Activated T-helper 2 cell treated with anti-CD3 and anti-CD28 coated beads, Interferon-gamma antibody, Interleukin-2, Interleukin-4, amounts not matched to agents 10 μg/mL and 5 μg/mL and 100 μg/mL, durations not matched to agents 14 hours and 24 hours and 36 hours (primary cell): ENCODE measurements at regions not wholly inside any gene's neighbourhood (a gene's known extent, or its start where the extent isn't known, plus 50 kb on each side); places are given as distances from the start of the nearest gene placed in this dataset.
A peak's percentile ranks its signal among the peaks of the same experiment; 100 is the strongest.

Experiments
- DNase-seq: peaks from one replicate; pipeline ENCODE4 v3.0.0; 2021; ENCODE audit warnings: low spot score
- H3K27ac Mint-ChIP-seq: one replicate; pipeline ENCODE4 v1.8.0; 2021; ENCODE audit warnings: mixed read lengths
- H3K27me3 Mint-ChIP-seq: one replicate; pipeline ENCODE4 v1.8.0; 2021; ENCODE audit warnings: low read depth, mixed read lengths
- H3K36me3 Mint-ChIP-seq: one replicate; pipeline ENCODE4 v1.8.0; 2021; ENCODE audit warnings: low read depth, mixed read lengths
- H3K4me1 Mint-ChIP-seq: one replicate; pipeline ENCODE4 v1.8.0; 2021; ENCODE audit warnings: low read depth, mixed read lengths
- H3K4me3 Mint-ChIP-seq: one replicate; pipeline ENCODE4 v1.8.0; 2021; ENCODE audit warnings: low read depth, mild to moderate bottlenecking, moderate library complexity, mixed read lengths
- H3K9me3 Mint-ChIP-seq: one replicate; pipeline ENCODE4 v1.8.0; 2021; ENCODE audit warnings: mixed read lengths
- intact Hi-C: fragments of 100-400 bp; cut with micrococcal nuclease; formaldehyde crosslinking; loops from one replicate; pipeline ENCODE4 v1.15.1; 2023

- DNase-seq: no peak
- Mint-ChIP-seq H3K4me3 (no peak overlapping the region), H3K27ac (no peak overlapping the region), H3K27me3 (no peaks in the 10 kb centered on the region), H3K9me3 (no peaks in the 10 kb centered on the region), H3K36me3 (no peaks in the 10 kb centered on the region), H3K4me1 (peaks cover 28% of the 10 kb centered on the region)
- intact Hi-C loops: no loop called here
Observed at GRCh38 chr14:31933716-31934115, 143.4 kb upstream of the ARHGAP5 start.

GRCh38 chr14:31934767-31935266 lies 142.3 kb upstream of the ARHGAP5 start:
- Mint-ChIP-seq H3K27me3 (no peaks in the 10 kb centered on the region), H3K36me3 (no peaks in the 10 kb centered on the region), H3K27ac (no peak overlapping the region), H3K9me3 (no peaks in the 10 kb centered on the region), H3K4me1 (peaks cover 31% of the 10 kb centered on the region), H3K4me3 (no peak overlapping the region)
- DNase-seq: no peak
- intact Hi-C loops: no loop called here

DNA sequence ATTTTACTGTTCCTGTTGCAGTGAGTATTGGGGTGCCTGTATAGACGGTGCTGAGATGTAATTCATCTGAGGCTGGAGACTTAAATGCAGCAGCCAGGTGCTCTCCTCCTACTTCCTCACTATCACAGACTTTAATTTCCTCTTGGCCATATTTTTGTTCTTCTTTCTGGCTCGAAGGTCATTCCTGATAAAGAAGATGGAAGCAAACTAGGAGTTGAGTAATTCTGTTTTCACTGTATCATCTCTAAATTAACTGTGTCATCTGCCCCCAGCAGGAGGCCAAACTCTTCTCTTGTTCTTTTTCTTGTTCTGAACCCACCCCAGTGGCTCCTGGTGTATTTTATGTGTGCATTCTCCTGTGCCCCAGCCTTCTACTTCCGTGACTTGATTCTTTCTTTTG lies 141.7 kb upstream of the ARHGAP5 start:
- H3K9me3 Mint-ChIP-seq: no peaks in the 10 kb centered on the region
- no peak overlapping the region for H3K4me3 Mint-ChIP-seq
- intact Hi-C loops: no loop called here
- no peak overlapping the region for H3K27ac Mint-ChIP-seq
- no peaks in the 10 kb centered on the region for H3K27me3 Mint-ChIP-seq
- peaks cover 29% of the 10 kb centered on the region for H3K4me1 Mint-ChIP-seq
- no peaks in the 10 kb centered on the region for H3K36me3 Mint-ChIP-seq
- DNase-seq: no peak

DNA sequence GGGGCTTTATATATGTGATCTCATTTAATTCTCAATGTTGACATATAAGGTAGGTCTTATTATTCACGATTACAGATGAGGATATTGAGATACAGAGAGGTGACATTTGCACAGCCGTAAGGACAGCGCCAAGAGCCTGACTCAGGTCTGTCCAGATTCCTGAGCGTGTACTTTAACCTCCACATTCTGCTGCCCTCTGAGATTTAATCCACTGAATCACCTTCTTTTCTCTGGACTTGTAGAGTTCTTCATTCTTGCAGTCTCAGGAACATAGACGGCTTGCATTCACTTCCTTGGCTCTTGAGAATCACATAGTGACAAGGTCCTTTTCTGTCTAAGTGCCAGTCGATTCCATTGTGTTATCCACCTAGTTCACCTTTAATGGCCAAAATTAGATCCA lies 141.0 kb upstream of the ARHGAP5 start:
- Mint-ChIP-seq H3K27ac (no peak overlapping the region), H3K36me3 (no peaks in the 10 kb centered on the region), H3K4me3 (no peak overlapping the region), H3K4me1 (peaks cover 28% of the 10 kb centered on the region), H3K9me3 (no peaks in the 10 kb centered on the region), H3K27me3 (no peaks in the 10 kb centered on the region)
- DNase-seq: no peak
- intact Hi-C loops: no loop called here

DNA sequence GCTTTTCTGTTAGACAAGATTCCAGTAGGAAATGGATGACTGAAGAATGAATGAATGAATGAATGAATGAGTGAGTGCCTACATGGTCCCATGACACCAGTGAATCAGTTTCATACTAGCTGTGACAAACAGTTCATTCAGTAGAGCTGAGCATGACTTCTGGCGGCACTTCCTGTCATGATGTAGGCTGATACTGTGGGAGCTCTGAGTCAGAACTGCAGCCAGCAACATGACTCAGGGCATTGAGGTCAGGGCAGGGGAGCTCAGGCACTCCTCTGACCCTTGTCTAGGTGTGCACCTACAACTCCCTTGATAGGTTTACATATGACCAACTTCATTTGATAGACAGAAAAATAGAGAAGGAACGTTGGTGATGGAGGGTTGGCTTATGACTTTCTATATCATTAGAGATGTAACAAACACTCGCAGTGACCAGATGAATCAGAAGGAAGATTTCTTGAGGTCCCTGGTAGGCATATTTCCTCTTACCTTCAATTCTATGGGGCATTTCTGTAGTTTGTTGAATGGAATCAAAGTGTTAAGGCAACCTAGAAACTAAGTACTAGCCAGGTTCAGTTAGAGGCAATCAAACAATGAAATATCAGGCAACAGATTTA lies 139.3 kb upstream of the ARHGAP5 start:
- no peaks in the 10 kb centered on the region for H3K27me3 Mint-ChIP-seq
- intact Hi-C loops: loop anchor here (1.0 kb wide), 1 partner anchor 11 kb away; no protein-coding TSS in a partner anchor
- DNase-seq: peak; percentile 65

GRCh38 chr14:31939934-31940333 lies 137.2 kb upstream of the ARHGAP5 start:
- no peak for DNase-seq
- Mint-ChIP-seq H3K27ac (no peak overlapping the region), H3K27me3 (no peaks in the 10 kb centered on the region), H3K9me3 (no peaks in the 10 kb centered on the region), H3K4me1 (peaks cover 31% of the 10 kb centered on the region), H3K4me3 (no peak overlapping the region), H3K36me3 (no peaks in the 10 kb centered on the region)
- intact Hi-C loops: no loop called here

More for the DNA sequence above, 139.3 kb upstream of the ARHGAP5 start:
- no peaks in the 10 kb centered on the region for H3K36me3 Mint-ChIP-seq
- H3K9me3 Mint-ChIP-seq: no peaks in the 10 kb centered on the region
- no peak overlapping the region for H3K4me3 Mint-ChIP-seq
- H3K27ac Mint-ChIP-seq: peak overlapping the region; percentile 62
- H3K4me1 Mint-ChIP-seq: peaks cover 28% of the 10 kb centered on the region

- intact Hi-C loops: no loop called here
- DNase-seq: no peak
- Mint-ChIP-seq H3K36me3 (no peaks in the 10 kb centered on the region), H3K4me3 (no peak overlapping the region), H3K4me1 (peaks cover 31% of the 10 kb centered on the region), H3K27me3 (no peaks in the 10 kb centered on the region), H3K9me3 (no peaks in the 10 kb centered on the region), H3K27ac (no peak overlapping the region)
Observed at GRCh38 chr14:31941487-31941886, 135.6 kb upstream of the ARHGAP5 start.

DNA sequence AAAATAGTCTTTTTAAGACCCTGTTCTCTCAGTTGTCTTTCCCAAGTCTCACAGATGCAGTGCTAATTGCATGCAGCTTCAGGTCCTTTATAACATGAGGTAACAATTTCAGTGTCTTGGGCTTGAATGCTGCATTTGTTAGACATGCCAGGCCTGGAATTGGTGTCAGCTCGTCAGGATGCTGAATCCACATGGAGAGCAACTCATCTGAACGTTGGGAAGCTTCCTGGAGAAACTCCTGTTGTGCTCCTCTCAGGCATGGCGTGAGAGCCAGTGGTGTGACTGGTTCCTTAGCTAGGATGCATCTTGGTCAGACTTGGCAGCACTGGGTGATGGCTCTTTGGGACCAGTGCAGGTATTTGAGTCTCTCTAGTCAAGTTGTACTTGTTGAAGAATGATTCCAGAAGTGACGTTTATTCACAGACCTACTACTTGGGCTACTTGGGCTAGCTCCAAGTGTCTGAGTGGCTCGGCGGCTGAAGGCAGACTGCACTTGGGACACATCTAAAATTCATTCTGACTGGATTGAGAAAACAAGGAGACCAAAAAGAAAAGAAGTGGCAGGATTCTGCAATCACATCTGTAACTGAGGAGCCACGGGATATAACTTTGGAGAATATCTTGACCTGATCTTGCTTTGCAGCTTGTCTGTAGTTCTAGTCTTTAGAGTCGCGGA lies 134.8 kb upstream of the ARHGAP5 start:
- intact Hi-C loops: no loop called here
- no peaks in the 10 kb centered on the region for H3K27me3 Mint-ChIP-seq
- no peak overlapping the region for H3K4me3 Mint-ChIP-seq
- H3K4me1 Mint-ChIP-seq: peaks cover 31% of the 10 kb centered on the region
- no peaks in the 10 kb centered on the region for H3K9me3 Mint-ChIP-seq
- H3K27ac Mint-ChIP-seq: no peak overlapping the region
- DNase-seq: no peak
- no peaks in the 10 kb centered on the region for H3K36me3 Mint-ChIP-seq

GRCh38 chr14:31943217-31943799 lies 133.8 kb upstream of the ARHGAP5 start:
- no peak for DNase-seq
- Mint-ChIP-seq H3K9me3 (no peaks in the 10 kb centered on the region), H3K36me3 (no peaks in the 10 kb centered on the region), H3K27me3 (peaks cover 4% of the 10 kb centered on the region), H3K4me1 (peaks cover 29% of the 10 kb centered on the region), H3K4me3 (no peak overlapping the region), H3K27ac (no peak overlapping the region)
- intact Hi-C loops: no loop called here

GRCh38 chr14:31943861-31944255 lies 133.2 kb upstream of the ARHGAP5 start:
- Mint-ChIP-seq H3K27ac (no peak overlapping the region), H3K9me3 (no peaks in the 10 kb centered on the region), H3K4me1 (peaks cover 25% of the 10 kb centered on the region), H3K27me3 (peaks cover 6% of the 10 kb centered on the region), H3K36me3 (no peaks in the 10 kb centered on the region), H3K4me3 (no peak overlapping the region)
- intact Hi-C loops: no loop called here
- no peak for DNase-seq

DNA sequence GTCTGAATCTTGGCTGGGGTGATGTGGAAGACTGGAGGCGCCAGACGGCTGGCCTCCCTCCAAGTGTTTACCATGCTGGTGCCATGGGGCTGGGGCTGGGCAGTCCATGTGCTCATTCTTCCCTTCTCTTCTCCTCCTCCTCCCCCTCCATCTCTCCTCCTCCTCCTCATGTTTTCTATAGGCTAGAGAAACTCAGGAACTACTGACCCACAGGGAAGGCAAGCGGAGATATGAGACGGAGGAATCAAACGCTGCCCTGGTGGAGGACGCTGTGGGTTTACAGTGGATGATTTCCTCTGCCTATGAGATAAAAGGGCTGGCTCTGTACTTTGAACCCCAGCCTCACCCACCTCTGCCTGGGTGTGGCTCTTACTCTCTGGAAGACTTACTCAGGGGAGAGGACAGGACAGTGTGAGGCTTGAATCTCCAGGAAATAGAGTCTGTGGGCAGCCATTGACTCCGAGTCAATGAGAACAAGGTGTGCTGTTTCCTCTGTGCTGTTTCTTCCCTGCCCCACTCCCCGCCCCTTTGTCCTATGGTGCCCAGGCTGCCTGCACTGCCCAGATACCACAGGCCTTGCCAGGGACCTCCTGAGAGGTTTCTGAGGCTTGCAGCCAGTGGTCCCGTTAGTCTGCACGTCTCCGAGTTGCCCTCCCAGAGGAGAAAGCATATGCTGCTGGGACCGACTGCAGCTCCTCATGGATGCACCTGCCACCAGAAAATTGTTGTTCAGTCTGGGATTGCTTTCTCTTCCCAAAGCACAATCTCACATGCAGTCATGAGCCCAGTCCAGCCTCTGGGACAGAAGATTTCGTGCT lies 132.6 kb upstream of the ARHGAP5 start:
- Mint-ChIP-seq H3K27me3 (peaks cover 7% of the 10 kb centered on the region), H3K36me3 (no peaks in the 10 kb centered on the region), H3K4me3 (no peak overlapping the region), H3K4me1 (peaks cover 23% of the 10 kb centered on the region), H3K9me3 (no peaks in the 10 kb centered on the region), H3K27ac (no peak overlapping the region)
- DNase-seq: no peak
- intact Hi-C loops: no loop called here

- H3K36me3 Mint-ChIP-seq: no peaks in the 10 kb centered on the region
- no peak overlapping the region for H3K27ac Mint-ChIP-seq
- intact Hi-C loops: no loop called here
- H3K4me3 Mint-ChIP-seq: no peak overlapping the region
- H3K4me1 Mint-ChIP-seq: peaks cover 23% of the 10 kb centered on the region
- H3K9me3 Mint-ChIP-seq: no peaks in the 10 kb centered on the region
- DNase-seq: no peak
- peaks cover 11% of the 10 kb centered on the region for H3K27me3 Mint-ChIP-seq
Observed at GRCh38 chr14:31945074-31945613, 132.0 kb upstream of the ARHGAP5 start.
